GM19239 (cell line): ENCODE measurements at regions not wholly inside any gene's neighbourhood (a gene's known extent, or its start where the extent isn't known, plus 50 kb on each side); places are given as distances from the start of the nearest gene placed in this dataset.
"Not testable (repeated sequence)": the region's sequence is repeated elsewhere in the genome, so short reads cannot be mapped to it uniquely, and the experiment has no call there.

Source experiments
- DNase-seq: peaks from one replicate; pipeline ENCODE4 v3.0.0; 2011; ENCODE audit warnings: low spot score; ENCODE audit not compliant: insufficient read length
- FAIRE-seq: peaks from 2 replicates; lab custom pipeline; 2011; peaks lifted over from hg19 to GRCh38; lab: Jason Lieb, UNC

DNA sequence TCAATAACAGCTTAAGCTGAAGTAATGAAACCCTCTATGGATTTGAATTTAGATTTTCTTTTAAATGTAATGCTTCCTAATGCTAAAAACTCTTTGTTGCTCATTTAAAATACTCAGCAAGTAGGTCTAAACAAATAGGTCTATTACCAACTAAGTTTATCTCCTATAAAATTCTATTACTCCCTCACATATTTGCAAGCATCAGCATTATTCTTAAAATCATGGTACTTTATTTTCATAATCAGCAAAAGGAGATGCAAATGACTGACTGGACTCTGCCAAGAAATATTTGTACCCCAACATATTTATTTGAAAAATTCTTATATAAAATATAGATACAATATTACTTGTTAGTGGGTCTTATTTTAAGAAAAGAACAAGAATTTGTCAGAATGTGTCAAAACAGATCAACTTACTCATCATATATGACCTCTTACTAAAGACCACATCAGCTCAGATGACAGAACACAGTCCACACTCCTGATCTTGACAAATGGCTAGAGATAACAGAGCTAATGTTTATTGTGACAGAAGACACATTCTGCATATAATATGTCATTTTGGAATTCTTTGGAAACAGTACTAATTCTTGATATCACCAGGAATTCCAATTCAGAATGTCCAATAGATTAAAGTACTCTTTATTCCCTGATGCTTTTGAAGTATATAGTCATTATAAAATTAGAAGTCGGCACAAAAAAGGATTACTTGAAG, 704.6 kb upstream of the PCDH9 start:
- DNase-seq = no peak
- FAIRE-seq = no peak

GRCh38 chr13:67932991-67933390, 702.9 kb upstream of the PCDH9 start:
- no peak for FAIRE-seq
- DNase-seq = no peak

- DNase-seq (no peak), FAIRE-seq (no peak)
These were observed 687.3 kb upstream of the PCDH9 start for GRCh38 chr13:67917291-67917987.

DNA sequence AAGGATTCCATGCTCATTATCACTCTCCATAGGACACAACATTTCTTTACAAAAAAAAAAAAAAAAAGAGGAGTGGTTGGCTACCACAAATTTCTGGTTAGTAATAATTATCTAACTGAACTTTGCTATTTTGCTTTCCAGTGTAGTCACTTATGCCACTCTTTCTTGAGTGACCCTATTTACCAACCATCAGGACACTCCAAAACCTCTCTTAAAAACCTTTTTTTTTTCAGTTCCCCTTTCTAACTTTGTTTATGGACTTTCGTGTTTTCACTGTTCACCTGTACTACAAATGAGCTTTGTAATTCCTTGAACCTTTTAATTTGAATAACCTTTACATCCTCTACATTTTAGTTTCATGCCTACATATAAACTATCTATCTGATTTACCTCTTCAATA, 686.5 kb upstream of the PCDH9 start:
- DNase-seq (no peak), FAIRE-seq (no peak)

DNA sequence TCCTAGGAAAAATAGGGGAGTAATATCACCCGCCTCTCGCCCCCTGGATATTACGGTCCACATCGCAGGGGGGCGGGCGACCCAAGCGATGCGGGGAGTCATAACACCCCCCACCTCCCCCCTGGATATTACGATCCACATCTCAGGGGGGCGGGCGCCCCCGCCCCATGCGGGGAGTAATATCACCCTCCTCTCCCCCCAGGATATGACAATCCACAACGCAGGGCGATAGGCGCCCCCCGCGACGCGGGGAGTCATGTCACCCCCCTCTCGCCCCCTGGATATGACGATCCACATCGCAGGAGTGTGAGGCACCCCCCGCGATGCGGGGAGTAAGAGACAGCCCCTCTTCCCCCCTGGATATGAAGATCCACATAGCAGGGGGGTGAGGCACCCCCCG, 684.4 kb upstream of the PCDH9 start:
- FAIRE-seq = no peak
- DNase-seq = no peak

- DNase-seq, FAIRE-seq: not testable (repeated sequence)
These were observed 672.8 kb upstream of the PCDH9 start for GRCh38 chr13:67902960-67903359.

DNA sequence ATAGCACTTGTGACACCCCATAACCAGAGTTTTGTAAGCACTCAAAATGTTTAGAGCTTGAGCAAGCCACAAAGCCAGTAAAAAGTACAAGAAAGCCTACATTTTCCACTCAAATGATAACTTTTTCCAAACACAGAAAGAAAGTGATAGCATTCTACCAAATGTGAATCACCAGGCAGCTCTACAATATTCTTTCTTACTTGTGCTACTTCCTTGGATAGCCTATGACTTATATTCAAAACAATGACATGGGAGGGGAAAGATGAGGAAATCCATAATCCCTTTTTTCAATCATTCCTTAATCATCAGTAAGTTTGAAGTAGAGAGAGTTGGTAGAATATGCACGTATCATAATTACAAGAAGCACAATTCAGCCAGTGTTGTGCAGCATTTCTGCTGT, 650.8 kb upstream of the PCDH9 start:
- DNase-seq = no peak
- no peak for FAIRE-seq

- no peak for FAIRE-seq
- no peak for DNase-seq
These were observed 648.2 kb upstream of the PCDH9 start for GRCh38 chr13:67878376-67878775.

DNA sequence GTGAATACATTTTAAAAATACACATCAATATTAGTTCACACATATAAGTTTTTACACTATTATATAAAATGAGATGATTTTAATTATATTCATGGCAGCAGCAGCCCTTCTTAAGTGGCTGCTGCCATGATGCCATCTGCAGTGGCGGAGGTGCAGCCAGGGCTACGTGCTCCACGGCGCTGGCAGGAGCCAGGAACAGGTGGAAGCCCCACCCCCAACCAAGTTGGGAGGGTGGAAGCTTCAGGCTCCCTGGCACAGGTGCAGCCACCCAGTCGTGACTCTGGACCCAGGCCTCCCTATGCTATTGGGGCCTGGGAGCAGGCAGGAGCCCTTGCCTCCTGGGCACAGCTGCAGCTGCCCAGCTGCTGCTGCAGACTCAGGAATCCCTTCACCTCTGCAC, 646.9 kb upstream of the PCDH9 start:
- DNase-seq (no peak), FAIRE-seq (no peak)

- DNase-seq = no peak
- FAIRE-seq = no peak
These were observed 637.1 kb upstream of the PCDH9 start for GRCh38 chr13:67867206-67867605.

DNA sequence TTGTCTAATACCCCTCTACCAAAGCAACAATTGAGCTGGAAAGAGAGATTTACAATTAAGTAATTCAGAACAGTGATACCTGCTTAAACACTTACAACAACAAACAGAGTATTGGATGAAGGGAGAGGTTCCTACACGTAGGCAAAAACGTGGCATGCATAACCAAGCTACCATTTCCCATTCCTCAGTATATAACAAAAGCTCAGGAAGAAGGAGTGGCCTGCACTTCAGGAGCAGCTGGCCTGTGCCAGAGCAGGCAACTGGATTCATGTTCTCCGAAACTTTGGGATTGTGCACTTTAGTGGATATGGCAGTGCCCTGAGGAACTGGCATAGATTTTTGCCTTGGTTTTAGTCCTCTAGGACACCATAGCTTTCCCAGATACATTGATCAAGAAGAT, 630.2 kb upstream of the PCDH9 start:
- no peak for FAIRE-seq
- DNase-seq = no peak

GRCh38 chr13:67859904-67860303, 629.8 kb upstream of the PCDH9 start:
- FAIRE-seq = no peak

GRCh38 chr13:67857581-67858310, 627.6 kb upstream of the PCDH9 start:
- no peak for FAIRE-seq
- DNase-seq = no peak

More at GRCh38 chr13:67859904-67860303, 629.8 kb upstream of the PCDH9 start:
- DNase-seq = no peak

- FAIRE-seq (no peak), DNase-seq (no peak)
These were observed 626.8 kb upstream of the PCDH9 start for GRCh38 chr13:67856955-67857354.

GRCh38 chr13:67855741-67856238, 625.7 kb upstream of the PCDH9 start:
- FAIRE-seq (no peak), DNase-seq (no peak)

GRCh38 chr13:67854990-67855389, 624.9 kb upstream of the PCDH9 start:
- FAIRE-seq (no peak), DNase-seq (no peak)

- DNase-seq (no peak), FAIRE-seq (no peak)
These were observed 614.4 kb upstream of the PCDH9 start for GRCh38 chr13:67844574-67844973.

GRCh38 chr13:67841071-67841470, 610.9 kb upstream of the PCDH9 start:
- FAIRE-seq = no peak
- no peak for DNase-seq

DNA sequence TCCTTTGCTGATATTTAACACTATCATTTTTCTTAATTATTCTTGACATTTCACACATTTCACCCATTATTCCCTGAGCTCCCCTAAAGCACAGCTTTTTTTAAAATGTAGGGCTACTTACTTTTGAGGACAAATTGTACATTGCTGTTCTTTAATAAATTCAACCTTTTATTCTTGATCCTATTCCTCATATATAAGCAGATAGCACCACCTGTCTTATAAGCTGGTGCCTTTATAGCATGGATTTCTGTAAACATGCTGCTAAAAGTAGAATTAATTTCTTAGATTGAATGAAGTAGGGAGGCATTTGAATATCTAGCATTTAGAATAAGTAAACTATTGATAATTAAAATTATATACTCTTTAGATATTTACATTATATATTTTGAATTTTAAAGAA, 603.4 kb upstream of the PCDH9 start:
- DNase-seq = no peak
- FAIRE-seq = no peak

DNA sequence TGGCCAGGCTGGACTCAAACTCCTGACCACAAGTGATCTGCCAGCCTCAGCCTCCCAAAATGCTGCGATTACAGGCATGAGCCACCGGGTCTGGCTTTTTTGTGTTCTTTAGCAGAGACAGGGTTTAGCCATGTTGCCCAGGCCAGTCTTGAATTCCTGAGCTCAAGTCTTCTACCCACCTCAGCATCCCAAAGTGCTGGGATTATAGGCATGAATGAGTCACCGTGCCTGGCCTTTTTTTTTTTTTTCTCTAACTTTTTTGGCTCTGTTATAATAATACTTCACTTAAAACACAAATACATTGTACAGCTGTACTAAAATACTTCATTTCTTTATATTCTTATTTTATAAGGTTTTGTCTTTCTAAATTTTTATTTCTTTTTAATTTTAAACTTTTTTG, 599.5 kb upstream of the PCDH9 start:
- no peak for FAIRE-seq
- no peak for DNase-seq

GRCh38 chr13:67827992-67828391, 597.9 kb upstream of the PCDH9 start:
- no peak for DNase-seq
- no peak for FAIRE-seq
